Natural killer cell treated with Interleukin-12 subunit alpha and Interleukin-12 subunit beta and Interleukin-15 and Interleukin-18, amount 100 ng/mL, for 72 hours (primary cell): ENCODE measurements at regions not wholly inside any gene's neighbourhood (a gene's known extent, or its start where the extent isn't known, plus 50 kb on each side); places are given as distances from the start of the nearest gene placed in this dataset.

Experiments used
- ATAC-seq, 2 donors: fragments of 150-1000 bp; cut with Tn5 transposase in 1 of 2; sonication (Bioruptor Pico), chemical (Tn5 transposase) in 1 of 2; 2 replicates each; pipeline ENCODE4 v1.10.0; 2021
- DNase-seq: peaks from one replicate; pipeline ENCODE4 v3.0.0; 2022; ENCODE audit warnings: low spot score
- H3K27ac Mint-ChIP-seq, 2 donors: 1 replicate in 1 of 2; 2 replicates in 1 of 2; pipeline ENCODE4 v1.8.0; 2022; ENCODE audit warnings: mixed read lengths in 2 of 2, mild to moderate bottlenecking in 1 of 2, moderate library complexity in 1 of 2
- H3K27me3 Mint-ChIP-seq, 2 donors: 1 replicate in 1 of 2; 2 replicates in 1 of 2; pipeline ENCODE4 v1.8.0; 2022; ENCODE audit warnings: mixed read lengths in 2 of 2
- H3K36me3 Mint-ChIP-seq: one replicate; pipeline ENCODE4 v1.8.0; 2022; ENCODE audit warnings: mixed read lengths
- H3K4me1 Mint-ChIP-seq, 2 donors: 1 replicate in 1 of 2; 2 replicates in 1 of 2; pipeline ENCODE4 v1.8.0; 2022; ENCODE audit warnings: low read depth in 2 of 2, mixed read lengths in 2 of 2, mild to moderate bottlenecking in 1 of 2
- H3K4me3 Mint-ChIP-seq: one replicate; pipeline ENCODE4 v1.8.0; 2022; ENCODE audit warnings: mixed read lengths
- H3K9me3 Mint-ChIP-seq: 2 replicates; pipeline ENCODE4 v1.8.0; 2022; ENCODE audit warnings: mixed read lengths

GRCh38 chr6:98433325-98434056, 400.9 kb upstream of the POU3F2 start:
- no peaks in the 10 kb centered on the region for H3K4me1 Mint-ChIP-seq
- H3K36me3 Mint-ChIP-seq, result peaks cover 6% of the 10 kb centered on the region
- no peak overlapping the region for H3K4me3 Mint-ChIP-seq
- no peaks in the 10 kb centered on the region for H3K27me3 Mint-ChIP-seq
- no peak for DNase-seq
- peaks cover 23% of the 10 kb centered on the region for H3K9me3 Mint-ChIP-seq
- ATAC-seq, result no peak
- H3K27ac Mint-ChIP-seq, result no peak overlapping the region

DNA sequence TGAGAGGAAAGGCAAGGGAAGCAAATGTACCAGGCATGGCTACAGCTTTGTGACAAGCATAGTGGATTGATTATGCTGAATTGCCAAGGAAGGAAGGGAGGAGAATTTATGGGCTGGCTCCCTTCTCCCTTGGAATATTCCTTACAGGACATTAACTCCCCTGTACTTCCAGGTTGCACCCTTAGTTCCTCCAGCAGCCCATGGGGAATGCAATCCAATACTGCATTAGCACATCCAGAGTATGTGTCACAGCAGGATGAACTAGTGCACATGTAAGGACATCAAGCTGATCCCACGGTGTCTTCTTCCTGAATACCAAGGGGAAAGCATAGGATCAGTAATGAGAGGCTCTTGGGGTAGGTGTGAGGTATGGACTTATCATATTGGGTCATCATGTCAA, 390.7 kb upstream of the POU3F2 start:
- no peaks in the 10 kb centered on the region for H3K27me3 Mint-ChIP-seq
- DNase-seq (no peak), ATAC-seq (no peak)
- no peaks in the 10 kb centered on the region for H3K4me1 Mint-ChIP-seq
- peaks cover 22% of the 10 kb centered on the region for H3K9me3 Mint-ChIP-seq
- H3K36me3 Mint-ChIP-seq, result no peaks in the 10 kb centered on the region
- no peak overlapping the region for H3K27ac Mint-ChIP-seq
- no peak overlapping the region for H3K4me3 Mint-ChIP-seq

DNA sequence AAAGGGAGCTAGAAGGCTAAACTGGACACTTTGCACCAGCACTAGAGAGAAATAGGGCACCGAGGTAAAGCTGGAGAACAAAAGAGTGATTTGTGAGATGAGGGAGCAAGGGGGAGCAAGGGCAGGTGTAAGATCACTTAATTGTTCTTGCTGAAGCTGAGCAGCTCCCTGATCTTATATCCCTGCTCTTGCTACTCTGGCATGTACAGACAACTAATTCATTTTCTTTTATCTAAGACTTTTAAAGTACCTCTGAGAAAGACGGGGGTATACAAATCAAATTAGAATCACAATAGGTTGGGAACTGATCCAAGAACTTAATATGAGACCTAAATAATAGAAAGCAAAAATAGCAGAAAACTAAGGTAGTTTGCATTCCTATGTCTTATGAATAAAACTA, 381.7 kb upstream of the POU3F2 start:
- H3K4me3 Mint-ChIP-seq, result no peak overlapping the region
- no peaks in the 10 kb centered on the region for H3K4me1 Mint-ChIP-seq
- H3K27ac Mint-ChIP-seq, result no peak overlapping the region
- DNase-seq (no peak), ATAC-seq (no peak)
- H3K27me3 Mint-ChIP-seq, result no peaks in the 10 kb centered on the region
- no peaks in the 10 kb centered on the region for H3K36me3 Mint-ChIP-seq
- H3K9me3 Mint-ChIP-seq, result no peaks in the 10 kb centered on the region

DNA sequence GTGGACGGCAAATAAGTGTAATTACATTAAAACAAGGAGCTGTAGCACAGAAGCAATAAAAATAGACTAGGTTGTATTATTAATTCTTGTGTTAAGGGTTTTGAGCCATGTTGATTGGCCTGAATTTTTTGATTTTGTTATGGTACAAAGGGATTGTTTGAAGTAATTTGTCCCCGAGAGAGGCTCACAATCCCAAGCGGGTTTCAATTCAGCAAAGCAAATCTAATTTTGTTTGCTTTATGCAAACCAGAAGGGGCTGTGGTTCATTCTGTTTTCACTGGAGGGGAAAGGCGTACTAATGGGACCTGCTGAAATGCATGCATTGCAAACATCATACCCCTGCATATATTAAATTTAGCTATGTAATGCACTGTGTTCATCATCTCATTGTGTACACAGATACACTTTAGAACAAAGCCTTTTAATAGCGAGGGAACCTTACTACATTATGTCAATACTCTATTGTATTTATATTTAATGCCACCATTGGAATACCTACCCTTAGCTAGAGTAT, 379.5 kb upstream of the POU3F2 start:
- Mint-ChIP-seq H3K27ac (no peak overlapping the region), H3K9me3 (no peaks in the 10 kb centered on the region), H3K27me3 (no peaks in the 10 kb centered on the region), H3K36me3 (no peaks in the 10 kb centered on the region), H3K4me1 (no peaks in the 10 kb centered on the region), H3K4me3 (no peak overlapping the region)
- no peak for ATAC-seq
- no peak for DNase-seq

DNA sequence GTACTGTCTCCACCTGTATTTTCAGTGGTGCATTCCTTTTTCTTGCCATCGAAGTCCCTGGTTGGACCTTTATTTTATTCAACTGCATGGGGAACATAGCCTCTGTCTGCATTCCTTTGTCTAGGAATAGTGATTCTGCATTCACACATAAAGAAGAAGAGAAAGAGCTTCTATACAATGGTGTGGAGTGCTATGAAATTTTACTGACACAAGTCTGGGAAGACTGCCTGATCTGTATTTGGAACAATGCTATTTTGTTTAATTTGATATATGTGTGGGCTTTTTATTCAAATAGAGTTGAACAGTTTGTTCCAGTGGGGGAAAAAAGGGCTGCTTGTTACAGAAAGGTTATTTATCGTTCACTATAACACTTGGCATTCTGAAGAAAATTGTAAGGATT, 375.7 kb upstream of the POU3F2 start:
- H3K4me1 Mint-ChIP-seq, result no peaks in the 10 kb centered on the region
- no peak for ATAC-seq
- H3K27me3 Mint-ChIP-seq, result no peaks in the 10 kb centered on the region
- no peak overlapping the region for H3K27ac Mint-ChIP-seq
- H3K9me3 Mint-ChIP-seq, result peaks cover 4% of the 10 kb centered on the region
- H3K36me3 Mint-ChIP-seq, result no peaks in the 10 kb centered on the region
- no peak for DNase-seq
- H3K4me3 Mint-ChIP-seq, result no peak overlapping the region

- Mint-ChIP-seq H3K9me3 (peaks cover 4% of the 10 kb centered on the region), H3K36me3 (no peaks in the 10 kb centered on the region), H3K27ac (no peak overlapping the region), H3K27me3 (no peaks in the 10 kb centered on the region), H3K4me3 (no peak overlapping the region), H3K4me1 (no peaks in the 10 kb centered on the region)
- ATAC-seq (no peak), DNase-seq (no peak)
Measured at GRCh38 chr6:98463038-98464000, 371.1 kb upstream of the POU3F2 start.

DNA sequence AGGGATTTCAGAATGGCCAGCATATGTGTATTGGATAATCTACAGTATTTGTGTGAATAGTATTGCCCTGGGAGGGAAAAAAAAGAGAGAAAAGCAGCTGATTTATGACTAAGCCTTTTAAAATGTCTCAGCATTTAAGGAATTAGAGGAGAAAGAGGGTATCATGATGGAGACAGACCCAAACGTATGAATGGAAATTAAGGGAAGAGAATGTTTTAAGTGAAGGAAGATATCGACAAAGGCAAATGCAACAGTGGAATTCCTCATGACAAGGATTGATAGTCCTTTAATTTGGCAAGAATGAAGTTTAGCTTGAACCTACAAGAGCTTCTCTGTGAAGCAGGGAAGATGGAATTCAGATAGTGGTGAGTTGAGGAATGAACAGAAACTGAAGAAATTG, 367.3 kb upstream of the POU3F2 start:
- Mint-ChIP-seq H3K36me3 (peaks cover 7% of the 10 kb centered on the region), H3K27me3 (no peaks in the 10 kb centered on the region), H3K4me3 (no peak overlapping the region), H3K9me3 (peaks cover 19% of the 10 kb centered on the region), H3K4me1 (no peaks in the 10 kb centered on the region), H3K27ac (no peak overlapping the region)
- ATAC-seq (no peak), DNase-seq (no peak)

DNA sequence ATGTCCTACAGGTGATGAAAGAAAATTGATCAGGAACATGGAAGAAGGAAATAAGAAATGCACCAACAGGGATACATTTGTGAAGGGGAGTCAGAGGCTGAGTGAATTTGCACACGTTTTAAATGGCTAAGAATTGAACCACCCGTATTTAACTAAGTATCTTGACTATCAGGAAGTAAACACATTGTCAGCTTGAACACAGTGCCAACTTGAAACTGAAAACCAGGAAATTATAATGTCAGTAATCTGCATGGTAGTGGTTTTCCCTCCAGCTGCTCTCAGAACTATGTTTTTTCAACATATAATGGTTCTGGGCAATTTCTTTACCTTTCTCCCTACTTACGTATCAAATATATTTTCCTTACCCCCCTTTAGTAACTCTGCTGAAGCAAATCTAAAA, 366.5 kb upstream of the POU3F2 start:
- Mint-ChIP-seq H3K36me3 (peaks cover 7% of the 10 kb centered on the region), H3K4me1 (no peaks in the 10 kb centered on the region), H3K4me3 (no peak overlapping the region), H3K9me3 (peaks cover 19% of the 10 kb centered on the region), H3K27me3 (no peaks in the 10 kb centered on the region), H3K27ac (no peak overlapping the region)
- no peak for DNase-seq
- no peak for ATAC-seq

DNA sequence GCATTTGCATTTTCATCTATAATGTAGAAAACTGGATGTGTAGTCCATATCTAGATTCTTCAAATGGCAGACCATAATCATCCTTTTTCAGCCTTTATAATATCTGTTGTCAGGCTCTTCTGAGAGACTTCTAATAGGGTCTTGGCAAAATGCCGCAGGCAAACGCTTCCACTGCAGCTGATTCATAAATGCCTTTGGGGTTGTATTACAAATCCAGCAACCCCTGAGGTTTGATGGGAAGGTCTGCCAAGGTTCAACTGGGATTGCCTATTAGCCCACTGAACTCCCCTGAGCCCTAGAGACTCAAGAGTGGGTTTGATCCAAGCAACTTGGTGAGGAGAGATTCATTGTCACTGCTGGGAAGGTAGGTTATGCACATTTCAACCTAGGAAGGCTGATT, 365.2 kb upstream of the POU3F2 start:
- Mint-ChIP-seq H3K9me3 (peaks cover 19% of the 10 kb centered on the region), H3K36me3 (peaks cover 7% of the 10 kb centered on the region), H3K27me3 (no peaks in the 10 kb centered on the region), H3K4me3 (no peak overlapping the region), H3K4me1 (no peaks in the 10 kb centered on the region), H3K27ac (no peak overlapping the region)
- ATAC-seq (no peak), DNase-seq (no peak)

GRCh38 chr6:98470821-98471220, 363.6 kb upstream of the POU3F2 start:
- no peaks in the 10 kb centered on the region for H3K4me1 Mint-ChIP-seq
- ATAC-seq, result no peak
- H3K4me3 Mint-ChIP-seq, result no peak overlapping the region
- DNase-seq, result no peak
- no peak overlapping the region for H3K27ac Mint-ChIP-seq
- H3K9me3 Mint-ChIP-seq, result peaks cover 19% of the 10 kb centered on the region
- peaks cover 7% of the 10 kb centered on the region for H3K36me3 Mint-ChIP-seq
- no peaks in the 10 kb centered on the region for H3K27me3 Mint-ChIP-seq

DNA sequence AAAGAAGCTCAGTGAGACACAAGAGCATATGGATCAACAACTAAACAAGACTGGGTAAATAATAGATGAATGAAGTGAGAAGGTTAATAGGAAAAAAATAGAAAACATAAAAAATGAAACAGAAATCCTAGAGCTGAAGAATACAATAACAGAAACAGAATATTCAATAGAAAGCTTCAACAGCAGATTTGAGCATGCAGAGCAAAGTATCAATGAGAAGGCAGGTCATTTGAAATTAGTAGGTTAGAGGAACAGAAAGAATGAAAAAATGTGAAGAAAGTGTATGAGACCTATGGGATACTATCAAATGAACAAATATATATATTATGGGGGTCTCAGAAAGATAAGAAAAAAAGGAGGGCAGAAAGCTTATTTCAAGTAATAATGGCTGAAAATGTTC, 362.9 kb upstream of the POU3F2 start:
- ATAC-seq, result no peak

GRCh38 chr6:98477231-98477630, 357.1 kb upstream of the POU3F2 start:
- Mint-ChIP-seq H3K4me1 (no peaks in the 10 kb centered on the region), H3K27me3 (no peaks in the 10 kb centered on the region), H3K4me3 (no peak overlapping the region), H3K27ac (no peak overlapping the region), H3K36me3 (peaks cover 11% of the 10 kb centered on the region), H3K9me3 (peaks cover 17% of the 10 kb centered on the region)
- ATAC-seq, result no peak
- no peak for DNase-seq

More for the DNA sequence above, 362.9 kb upstream of the POU3F2 start:
- Mint-ChIP-seq H3K9me3 (peaks cover 20% of the 10 kb centered on the region), H3K36me3 (peaks cover 7% of the 10 kb centered on the region), H3K4me1 (no peaks in the 10 kb centered on the region), H3K4me3 (no peak overlapping the region), H3K27ac (no peak overlapping the region), H3K27me3 (no peaks in the 10 kb centered on the region)
- no peak for DNase-seq

DNA sequence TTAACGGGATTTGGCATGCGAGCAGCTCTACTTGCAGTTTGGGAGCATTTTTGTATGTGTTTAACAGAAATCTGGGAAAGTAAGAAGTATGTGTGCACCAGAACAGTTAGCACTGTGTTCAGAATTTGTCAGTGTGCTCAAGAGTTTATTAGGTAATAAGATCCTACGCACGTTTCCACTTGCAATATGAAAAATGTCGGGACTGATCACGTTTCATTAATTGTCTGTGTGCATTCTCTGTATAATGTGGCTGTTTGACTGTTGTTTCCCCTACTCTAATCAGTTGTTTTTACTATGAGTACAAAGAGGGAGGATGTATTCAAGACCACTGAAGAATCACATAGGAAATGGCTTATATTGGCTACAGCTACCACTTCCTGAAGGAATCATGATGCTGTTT, 349.7 kb upstream of the POU3F2 start:
- H3K36me3 Mint-ChIP-seq, result peaks cover 8% of the 10 kb centered on the region
- H3K27me3 Mint-ChIP-seq, result no peaks in the 10 kb centered on the region
- no peak overlapping the region for H3K27ac Mint-ChIP-seq
- no peak for ATAC-seq
- H3K4me1 Mint-ChIP-seq, result no peaks in the 10 kb centered on the region
- no peak overlapping the region for H3K4me3 Mint-ChIP-seq
- no peak for DNase-seq
- peaks cover 22% of the 10 kb centered on the region for H3K9me3 Mint-ChIP-seq

GRCh38 chr6:98485593-98485992, 348.8 kb upstream of the POU3F2 start:
- ATAC-seq, result no peak

More at GRCh38 chr6:98485593-98485992, 348.8 kb upstream of the POU3F2 start:
- Mint-ChIP-seq H3K36me3 (no peaks in the 10 kb centered on the region), H3K4me1 (no peaks in the 10 kb centered on the region), H3K4me3 (no peak overlapping the region), H3K27ac (no peak overlapping the region), H3K9me3 (peaks cover 14% of the 10 kb centered on the region), H3K27me3 (no peaks in the 10 kb centered on the region)
- no peak for DNase-seq
